ENCODE measurements at regions not wholly inside any gene's neighbourhood (a gene's known extent, or its start where the extent isn't known, plus 50 kb on each side); places are given as distances from the start of the nearest gene placed in this dataset.

DNA sequence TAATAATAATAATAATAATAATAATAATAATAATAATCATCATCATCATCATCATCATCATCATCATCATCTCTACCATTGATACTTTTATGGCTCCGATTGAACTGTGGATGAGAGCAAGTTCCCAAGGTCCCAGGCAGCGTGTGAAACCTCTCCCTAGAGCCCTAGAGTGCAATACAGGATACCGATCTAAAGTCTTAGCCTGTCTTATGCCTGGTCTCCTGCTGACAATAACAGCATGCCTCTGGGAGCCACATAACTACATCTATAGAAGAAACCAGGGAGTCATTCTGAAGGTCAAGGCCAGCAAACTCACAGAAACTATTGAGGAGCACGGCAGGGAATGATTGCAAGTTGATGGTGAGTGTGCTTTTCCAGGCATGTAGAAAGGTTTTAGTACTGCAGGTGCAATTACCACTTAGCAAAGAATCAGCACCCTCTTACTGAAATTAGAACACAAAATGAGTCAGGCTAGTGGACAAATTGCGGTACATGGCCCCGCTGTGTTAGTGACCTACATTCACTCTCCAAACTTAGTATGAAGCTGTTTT, 457.2 kb upstream of the CDH20 start:
- DNase-seq (ENCODE audit: extremely low spot score) = no peak
- 82% methylated on average over 6 of the region's 6 CpGs for WGBS
- no peak overlapping the region for H3K4me3 ChIP-seq (ENCODE audit: low read depth, low read length)
- no peak overlapping the region for H3K27ac ChIP-seq (ENCODE audit: low read depth)
- H3K4me1 ChIP-seq (ENCODE audit: insufficient read depth) = no peaks in the 10 kb centered on the region
- H3K36me3 ChIP-seq (ENCODE audit: insufficient read depth) = no peaks in the 10 kb centered on the region

DNA sequence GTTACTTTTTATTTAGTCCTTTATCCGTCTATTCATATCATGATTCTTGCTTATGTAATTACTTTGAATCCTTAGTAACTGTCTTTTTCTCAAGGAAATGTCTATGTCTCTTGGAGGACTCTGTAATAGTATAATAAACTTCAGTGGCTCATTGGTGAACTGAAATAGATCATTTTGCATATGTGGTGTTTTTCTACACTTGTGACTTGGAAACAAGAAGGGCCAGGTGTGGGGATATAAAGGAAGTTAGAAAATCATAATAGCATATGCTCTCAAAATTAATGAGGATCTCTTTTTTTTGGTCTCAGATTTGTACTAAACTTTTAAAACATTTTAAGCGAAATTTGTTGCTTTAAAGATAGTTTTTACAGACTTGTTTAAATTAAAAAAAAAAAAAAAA, 453.0 kb upstream of the CDH20 start:
- H3K4me1 ChIP-seq (ENCODE audit: insufficient read depth) = no peaks in the 10 kb centered on the region
- no peaks in the 10 kb centered on the region for H3K36me3 ChIP-seq (ENCODE audit: insufficient read depth)
- no peak overlapping the region for H3K27ac ChIP-seq (ENCODE audit: low read depth)
- no peak for DNase-seq (ENCODE audit: extremely low spot score)
- no peak overlapping the region for H3K4me3 ChIP-seq (ENCODE audit: low read depth, low read length)
- 74% methylated on average over 2 of the region's 2 CpGs for WGBS

GRCh38 chr18:60883587-60883986, 449.6 kb upstream of the CDH20 start:
- no peak for DNase-seq (ENCODE audit: extremely low spot score)
- 86% methylated on average over 2 of the region's 2 CpGs for WGBS
- Histone ChIP-seq H3K4me1 (ENCODE audit: insufficient read depth) (no peaks in the 10 kb centered on the region), H3K27ac (ENCODE audit: low read depth) (no peak overlapping the region), H3K4me3 (ENCODE audit: low read depth, low read length) (no peak overlapping the region), H3K36me3 (ENCODE audit: insufficient read depth) (no peaks in the 10 kb centered on the region)

GRCh38 chr18:60888071-60888624, 445.1 kb upstream of the CDH20 start:
- DNase-seq (ENCODE audit: extremely low spot score) = no peak
- no peaks in the 10 kb centered on the region for H3K4me1 ChIP-seq (ENCODE audit: insufficient read depth)
- H3K36me3 ChIP-seq (ENCODE audit: insufficient read depth) = no peaks in the 10 kb centered on the region
- WGBS = 82% methylated on average over 6 of the region's 6 CpGs
- no peak overlapping the region for H3K4me3 ChIP-seq (ENCODE audit: low read depth, low read length)
- no peak overlapping the region for H3K27ac ChIP-seq (ENCODE audit: low read depth)

GRCh38 chr18:60889442-60889841, 443.8 kb upstream of the CDH20 start:
- Histone ChIP-seq H3K36me3 (ENCODE audit: insufficient read depth) (no peaks in the 10 kb centered on the region), H3K4me1 (ENCODE audit: insufficient read depth) (no peaks in the 10 kb centered on the region), H3K4me3 (ENCODE audit: low read depth, low read length) (no peak overlapping the region), H3K27ac (ENCODE audit: low read depth) (no peak overlapping the region)
- no peak for DNase-seq (ENCODE audit: extremely low spot score)
- WGBS = 36% methylated on average over 2 of the region's 2 CpGs

DNA sequence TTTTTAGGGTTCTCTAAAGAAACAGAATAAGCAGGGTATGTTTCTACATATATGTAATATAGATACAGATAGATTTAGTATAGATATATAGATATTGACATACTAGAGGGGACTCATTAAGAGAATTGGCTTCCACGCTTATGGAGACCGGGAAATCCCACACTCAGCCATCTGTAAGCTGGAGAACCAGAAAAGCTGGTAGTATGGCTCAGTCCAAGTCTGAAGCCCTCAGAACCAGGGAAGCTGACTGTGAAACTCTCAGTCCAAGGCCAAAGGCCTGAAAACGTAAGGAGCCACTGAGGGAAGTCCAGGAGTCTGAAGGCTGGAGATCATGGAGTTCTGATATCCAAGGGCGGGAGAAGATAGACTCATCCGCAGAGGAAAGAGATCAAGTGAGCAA, 441.3 kb upstream of the CDH20 start:
- no peak overlapping the region for H3K4me3 ChIP-seq (ENCODE audit: low read depth, low read length)
- no peaks in the 10 kb centered on the region for H3K36me3 ChIP-seq (ENCODE audit: insufficient read depth)
- no peaks in the 10 kb centered on the region for H3K4me1 ChIP-seq (ENCODE audit: insufficient read depth)
- no peak for DNase-seq (ENCODE audit: extremely low spot score)
- no peak overlapping the region for H3K27ac ChIP-seq (ENCODE audit: low read depth)
- 92% methylated on average over 5 of the region's 5 CpGs for WGBS

DNA sequence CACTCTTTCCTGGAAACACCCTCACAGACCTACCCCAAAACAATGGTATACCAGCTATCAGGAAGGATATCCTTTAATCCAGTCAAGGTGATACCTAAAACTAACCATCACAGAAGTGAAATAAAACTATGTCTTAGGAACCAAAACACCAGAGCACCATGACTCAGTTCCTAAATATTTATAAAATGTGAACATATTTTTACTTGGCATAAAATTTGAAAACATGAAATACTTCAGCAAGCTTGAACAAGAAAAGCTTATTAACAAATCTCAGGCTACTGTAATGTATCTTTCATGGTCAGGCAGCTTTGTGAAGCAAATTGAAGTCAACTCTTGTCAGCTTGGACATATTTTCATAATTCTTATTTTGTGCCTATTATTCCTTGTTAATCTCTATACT, 440.8 kb upstream of the CDH20 start:
- DNase-seq (ENCODE audit: extremely low spot score) = no peak
- Histone ChIP-seq H3K27ac (ENCODE audit: low read depth) (no peak overlapping the region), H3K4me3 (ENCODE audit: low read depth, low read length) (no peak overlapping the region), H3K4me1 (ENCODE audit: insufficient read depth) (no peaks in the 10 kb centered on the region), H3K36me3 (ENCODE audit: insufficient read depth) (no peaks in the 10 kb centered on the region)

- DNase-seq (ENCODE audit: extremely low spot score) = no peak
- 85% methylated on average over 3 of the region's 3 CpGs for WGBS
- Histone ChIP-seq H3K4me3 (ENCODE audit: low read depth, low read length) (no peak overlapping the region), H3K36me3 (ENCODE audit: insufficient read depth) (no peaks in the 10 kb centered on the region), H3K4me1 (ENCODE audit: insufficient read depth) (no peaks in the 10 kb centered on the region), H3K27ac (ENCODE audit: low read depth) (no peak overlapping the region)
Observed at GRCh38 chr18:60892855-60893254, 440.4 kb upstream of the CDH20 start.

DNA sequence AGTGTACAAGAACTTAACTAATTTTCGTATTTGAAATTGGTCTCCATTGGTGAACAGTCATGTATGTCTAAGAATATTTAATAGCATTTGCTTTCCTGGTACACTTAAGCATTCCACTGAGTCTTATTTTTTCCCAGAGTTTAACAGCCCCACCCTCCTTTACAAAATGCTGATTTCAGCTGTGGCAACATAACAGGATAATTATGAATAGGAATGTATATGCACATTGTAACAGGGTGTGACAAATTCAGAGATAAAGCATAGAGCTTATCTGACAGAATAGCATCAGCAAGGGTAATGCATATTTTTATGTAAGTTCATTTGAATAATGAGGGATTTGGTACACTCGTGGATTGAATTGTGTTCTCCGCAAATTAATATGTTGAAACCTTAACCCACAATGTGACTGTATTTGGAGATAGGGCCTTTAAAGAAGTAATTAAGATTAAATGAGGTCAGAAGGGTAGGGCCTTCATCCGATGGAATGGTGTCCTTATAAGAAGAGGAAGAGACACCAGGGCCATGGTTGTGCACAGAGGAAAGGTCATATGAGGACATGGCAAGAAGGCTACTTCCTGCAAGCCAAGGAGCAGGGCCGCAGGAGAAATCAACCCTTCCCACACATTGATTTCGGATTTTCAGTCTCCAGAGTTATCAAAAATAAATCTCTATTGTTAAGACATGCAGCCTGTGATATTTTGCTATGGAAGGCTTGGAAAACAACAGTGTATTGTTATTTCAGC, 439.7 kb upstream of the CDH20 start:
- WGBS = 79% methylated on average over 6 of the region's 6 CpGs
- no peak for DNase-seq (ENCODE audit: extremely low spot score)
- H3K4me1 ChIP-seq (ENCODE audit: insufficient read depth) = no peaks in the 10 kb centered on the region
- no peak overlapping the region for H3K27ac ChIP-seq (ENCODE audit: low read depth)
- H3K4me3 ChIP-seq (ENCODE audit: low read depth, low read length) = no peak overlapping the region
- no peaks in the 10 kb centered on the region for H3K36me3 ChIP-seq (ENCODE audit: insufficient read depth)

DNA sequence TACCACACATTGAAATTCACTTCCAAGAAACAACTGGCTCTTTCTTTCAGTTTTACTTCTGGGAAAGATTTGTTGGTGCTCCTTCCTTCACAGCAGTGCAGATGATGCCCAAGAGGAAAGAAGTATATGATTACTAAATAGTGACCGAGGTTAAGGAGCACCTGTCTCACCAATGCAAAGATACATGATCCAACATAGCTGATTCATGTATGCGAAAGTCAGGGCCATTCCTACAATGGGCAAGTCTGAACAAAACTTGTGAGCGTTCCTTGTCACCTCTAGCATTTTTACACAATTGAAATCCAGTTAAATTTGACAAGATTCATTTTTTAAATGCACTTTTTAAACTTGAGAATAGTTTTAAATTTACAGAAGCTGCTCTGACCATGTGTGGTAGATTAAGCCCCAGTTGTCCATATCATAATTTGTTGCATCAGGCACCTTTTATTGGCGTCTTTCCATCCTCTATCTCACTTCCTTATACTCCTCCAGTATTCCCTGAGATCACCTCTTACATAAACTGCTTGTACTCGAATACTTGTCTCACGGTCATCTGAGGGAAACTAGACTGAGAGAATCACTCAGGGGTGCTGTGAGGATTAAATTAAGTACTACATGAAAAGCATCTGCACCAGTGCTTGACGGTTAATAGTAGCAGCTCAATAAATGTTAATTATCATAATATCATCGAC, 438.8 kb upstream of the CDH20 start:
- 71% methylated on average over 8 of the region's 8 CpGs for WGBS
- no peak overlapping the region for H3K4me3 ChIP-seq (ENCODE audit: low read depth, low read length)
- no peaks in the 10 kb centered on the region for H3K36me3 ChIP-seq (ENCODE audit: insufficient read depth)
- DNase-seq (ENCODE audit: extremely low spot score) = no peak
- H3K27ac ChIP-seq (ENCODE audit: low read depth) = no peak overlapping the region
- H3K4me1 ChIP-seq (ENCODE audit: insufficient read depth) = no peaks in the 10 kb centered on the region

- 48% methylated on average over 3 of the region's 3 CpGs for WGBS
- H3K36me3 ChIP-seq (ENCODE audit: insufficient read depth) = no peaks in the 10 kb centered on the region
- DNase-seq (ENCODE audit: extremely low spot score) = no peak
- no peak overlapping the region for H3K27ac ChIP-seq (ENCODE audit: low read depth)
- no peak overlapping the region for H3K4me3 ChIP-seq (ENCODE audit: low read depth, low read length)
- H3K4me1 ChIP-seq (ENCODE audit: insufficient read depth) = no peaks in the 10 kb centered on the region
Observed at GRCh38 chr18:60895181-60895580, 438.0 kb upstream of the CDH20 start.

DNA sequence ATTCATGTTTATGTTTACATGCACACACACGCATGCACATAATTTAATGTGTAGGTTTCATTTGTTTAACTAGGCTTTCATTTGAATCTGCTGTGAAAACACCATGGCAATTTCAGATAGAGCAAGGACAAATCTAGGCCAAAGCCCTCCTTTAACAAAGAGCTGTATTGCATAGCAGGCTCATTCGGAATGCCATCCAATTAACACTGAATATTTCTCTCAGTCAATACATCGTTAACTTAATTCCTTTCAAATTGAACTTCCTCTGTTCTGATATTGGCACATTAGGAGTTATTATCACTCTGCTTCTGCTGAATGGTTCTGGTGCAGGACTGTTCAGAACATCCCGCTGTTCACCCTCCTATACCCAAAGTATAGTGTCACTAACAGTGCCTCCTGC, 435.1 kb upstream of the CDH20 start:
- Histone ChIP-seq H3K36me3 (ENCODE audit: insufficient read depth) (no peaks in the 10 kb centered on the region), H3K4me3 (ENCODE audit: low read depth, low read length) (no peak overlapping the region), H3K27ac (ENCODE audit: low read depth) (no peak overlapping the region), H3K4me1 (ENCODE audit: insufficient read depth) (no peaks in the 10 kb centered on the region)
- no peak for DNase-seq (ENCODE audit: extremely low spot score)
- WGBS = 76% methylated on average over 4 of the region's 4 CpGs

GRCh38 chr18:60905699-60906098, 427.5 kb upstream of the CDH20 start:
- DNase-seq (ENCODE audit: extremely low spot score) = no peak

GRCh38 chr18:60910534-60910933, 422.7 kb upstream of the CDH20 start:
- peak; percentile 20 for DNase-seq (ENCODE audit: extremely low spot score)
- no peak overlapping the region for H3K27ac ChIP-seq (ENCODE audit: low read depth)
- H3K4me3 ChIP-seq (ENCODE audit: low read depth, low read length) = no peak overlapping the region
- H3K36me3 ChIP-seq (ENCODE audit: insufficient read depth) = no peaks in the 10 kb centered on the region
- H3K4me1 ChIP-seq (ENCODE audit: insufficient read depth) = no peaks in the 10 kb centered on the region

More at GRCh38 chr18:60905699-60906098, 427.5 kb upstream of the CDH20 start:
- H3K4me3 ChIP-seq (ENCODE audit: low read depth, low read length) = no peak overlapping the region
- H3K27ac ChIP-seq (ENCODE audit: low read depth) = no peak overlapping the region
- H3K36me3 ChIP-seq (ENCODE audit: insufficient read depth) = no peaks in the 10 kb centered on the region
- no peaks in the 10 kb centered on the region for H3K4me1 ChIP-seq (ENCODE audit: insufficient read depth)
- 28% methylated on average over 3 of the region's 3 CpGs for WGBS
